HG03558 (cell line): ENCODE measurements at regions not wholly inside any gene's neighbourhood (a gene's known extent, or its start where the extent isn't known, plus 50 kb on each side); places are given as distances from the start of the nearest gene placed in this dataset.

Experiments used
- ATAC-seq: cut with Tn5 transposase; IDR thresholded peaks from one replicate; pipeline ENCODE4 v1.9.1; 2021; ENCODE audit warnings: moderate number of reproducible peaks; ENCODE audit not compliant: unreplicated experiment; ENCODE audit errors: extremely low read depth

DNA sequence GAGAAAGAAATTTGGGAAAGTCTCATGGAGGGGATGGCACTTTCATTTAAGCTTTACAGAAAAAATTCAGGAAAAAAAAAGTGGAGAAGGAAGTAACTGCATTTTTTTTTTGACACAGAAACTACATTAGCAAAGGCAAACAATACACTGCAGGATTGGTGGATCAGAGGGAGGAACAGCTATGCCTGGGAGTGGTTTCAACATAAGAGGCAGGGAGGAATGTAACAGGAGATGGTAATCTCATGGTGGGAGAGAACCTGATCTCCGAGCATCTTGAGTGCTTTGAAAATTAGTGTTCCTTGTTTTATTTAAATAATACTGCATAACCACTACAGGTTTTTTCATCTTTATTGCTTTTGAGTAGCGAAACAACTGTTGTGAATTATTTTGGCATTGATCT lies 249.4 kb downstream of the FAM170A start:
- ATAC-seq = no peak

DNA sequence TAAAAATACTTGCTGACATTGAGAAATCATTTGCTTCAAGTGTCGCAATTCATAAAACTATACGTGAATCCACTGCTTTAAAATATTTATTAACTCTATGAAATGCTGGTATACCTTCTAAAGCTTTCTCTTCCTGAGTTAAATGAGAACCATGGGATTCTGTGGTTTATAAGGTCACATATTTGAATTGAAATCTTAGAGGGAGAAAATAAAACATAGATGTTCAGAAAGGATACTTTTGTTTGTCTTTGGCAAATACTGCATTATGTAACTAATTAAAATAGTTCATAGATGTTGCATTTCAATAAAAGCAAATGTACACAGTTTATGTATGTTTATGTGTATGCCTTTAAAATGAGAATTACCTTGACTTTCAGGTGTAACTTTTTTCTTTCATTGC lies 250.1 kb downstream of the FAM170A start:
- ATAC-seq = no peak

DNA sequence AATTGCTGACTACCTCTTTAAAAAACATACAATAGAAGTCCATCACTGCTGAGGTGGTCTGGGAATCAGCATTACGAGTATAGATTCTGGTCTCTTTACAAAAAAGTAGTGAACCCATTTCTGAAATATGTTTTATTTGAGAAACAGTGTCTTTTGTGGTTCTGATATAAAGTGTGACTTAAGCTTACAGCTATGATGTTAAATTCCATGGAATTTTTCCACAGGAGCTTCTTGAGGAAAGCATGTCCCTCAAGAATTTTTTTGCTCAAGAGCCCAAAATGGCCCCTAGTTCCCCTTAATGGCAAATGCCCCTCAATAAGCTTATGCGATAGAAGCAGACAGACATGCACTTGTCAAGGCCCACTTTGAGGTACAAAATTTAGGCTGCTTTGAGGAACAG lies 265.7 kb downstream of the FAM170A start:
- ATAC-seq = no peak

DNA sequence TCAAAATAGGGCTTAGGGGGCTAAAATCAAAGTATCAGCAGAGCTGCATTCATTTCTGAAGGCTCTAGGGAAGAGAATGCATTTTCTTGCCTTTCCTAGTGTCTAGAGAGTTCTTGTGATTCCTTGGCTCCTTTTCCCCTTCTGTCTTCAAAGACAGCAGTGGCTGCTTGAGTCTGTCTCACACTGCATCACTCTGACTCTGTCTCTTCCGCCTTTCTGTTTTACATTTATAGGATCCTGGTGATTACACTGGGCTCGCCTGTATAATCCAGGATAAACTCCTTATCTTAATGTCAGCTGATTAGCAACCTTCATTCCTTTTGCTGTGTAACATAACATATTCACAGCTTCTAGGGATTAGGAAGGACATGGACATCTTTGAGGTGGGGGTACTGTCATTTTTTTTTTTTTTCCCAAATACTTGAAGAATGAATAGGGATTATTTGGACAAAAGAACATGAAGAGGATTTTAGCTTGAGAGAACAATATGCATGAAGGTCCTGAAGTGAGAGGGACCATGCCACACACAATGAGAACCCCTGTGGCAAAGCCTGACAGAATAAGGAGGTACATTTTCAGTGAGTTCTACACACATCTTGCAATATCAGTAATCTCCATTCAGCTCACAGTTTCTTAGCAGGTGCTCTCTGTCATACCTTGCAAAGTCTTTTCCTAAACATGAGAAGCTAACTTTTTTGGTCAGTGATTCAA lies 267.6 kb downstream of the FAM170A start:
- no peak for ATAC-seq

DNA sequence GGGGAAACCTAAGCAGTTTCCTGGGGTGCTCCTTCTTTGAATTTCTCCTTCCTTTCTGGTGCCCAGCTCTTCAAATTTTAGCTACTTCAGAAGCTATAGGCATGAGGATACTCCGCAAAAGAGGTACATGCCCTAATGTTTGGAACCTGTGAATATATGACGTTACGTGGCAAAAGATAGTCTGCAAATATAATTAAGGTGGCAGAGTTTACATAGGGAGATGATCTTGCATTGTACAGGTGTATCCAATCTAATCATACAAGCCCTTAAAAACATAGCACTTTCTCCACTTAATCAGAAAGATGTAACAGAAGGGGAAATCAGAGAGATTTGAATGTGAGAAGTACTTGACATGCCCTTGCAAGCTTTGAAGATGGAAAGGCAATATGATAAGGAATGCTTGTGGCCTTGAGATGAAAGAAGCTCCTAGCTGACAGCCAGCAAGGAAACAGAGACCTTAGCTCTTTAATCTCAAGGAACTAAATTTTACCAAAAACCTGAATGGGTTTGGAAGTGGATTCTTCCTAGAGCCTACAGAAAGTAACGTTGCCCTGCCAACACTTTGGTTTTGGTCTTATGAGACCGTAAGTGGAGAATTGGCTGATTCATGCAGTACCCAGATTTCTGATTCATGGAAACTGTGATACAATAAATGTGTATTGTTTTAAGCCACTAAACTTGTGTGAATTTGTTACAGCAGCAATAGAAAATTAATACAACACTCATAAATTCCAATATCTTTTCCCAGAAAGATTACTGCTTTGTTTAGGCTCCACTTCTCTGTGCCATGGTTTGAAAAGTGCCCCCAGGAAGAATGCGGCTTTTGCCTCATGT lies 268.4 kb downstream of the FAM170A start:
- ATAC-seq = no peak

DNA sequence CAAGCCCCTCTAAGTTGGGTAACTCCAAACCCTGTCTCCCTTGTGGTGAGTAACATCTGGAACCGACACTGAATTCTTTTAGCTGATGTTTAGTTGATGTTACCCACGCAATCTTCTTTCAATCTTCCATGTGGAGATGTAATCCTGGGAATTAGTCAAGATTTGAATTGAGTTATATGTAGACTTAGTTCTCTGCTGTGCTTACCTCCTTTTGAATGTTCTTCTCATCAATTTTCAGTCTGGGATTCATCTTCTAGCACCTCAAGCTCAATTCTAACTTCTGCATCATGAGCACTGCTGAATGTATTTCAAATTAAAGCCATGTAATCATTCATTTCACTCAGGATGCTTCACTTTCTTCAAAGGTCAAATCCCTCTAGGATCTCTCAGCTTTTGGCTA lies 270.6 kb downstream of the FAM170A start:
- no peak for ATAC-seq

DNA sequence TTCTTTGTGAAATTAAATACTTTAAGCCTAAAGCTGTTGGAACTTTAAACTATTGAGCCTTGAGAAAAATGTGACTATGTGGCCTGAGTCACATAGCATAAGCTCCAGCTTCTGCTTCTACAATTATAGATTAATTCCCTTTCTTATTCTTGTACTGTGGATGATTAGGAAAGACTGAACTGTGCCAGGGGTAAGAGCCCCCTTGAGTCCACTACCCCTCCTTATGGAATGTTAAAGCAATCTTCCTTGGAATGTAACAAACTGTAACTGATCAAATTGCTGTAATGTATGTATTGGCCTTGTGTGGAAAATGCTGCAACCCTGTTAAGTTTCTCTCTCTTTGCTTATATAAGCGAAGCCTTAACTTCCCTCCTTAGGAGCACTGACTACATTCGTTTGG lies 273.2 kb downstream of the FAM170A start:
- no peak for ATAC-seq

DNA sequence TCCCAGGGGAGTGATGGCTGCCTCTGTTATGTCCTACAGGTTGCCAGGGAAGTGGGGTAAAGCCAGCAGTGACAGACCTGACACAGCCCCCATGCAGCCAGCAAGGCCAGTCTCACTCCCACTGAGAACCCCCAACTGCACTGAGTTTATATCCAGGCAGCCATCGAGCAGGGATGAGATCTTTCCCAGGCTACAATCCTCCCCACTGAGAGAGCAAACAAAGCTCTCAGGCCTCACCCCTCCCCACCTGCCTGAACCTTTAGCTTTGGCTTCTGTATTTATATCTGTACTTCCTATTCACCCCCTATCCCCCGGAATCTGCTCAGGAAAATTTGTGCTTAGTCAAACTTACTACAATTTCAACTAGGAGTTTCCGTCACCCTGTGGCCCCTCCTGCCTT lies 284.1 kb downstream of the FAM170A start:
- ATAC-seq = no peak

DNA sequence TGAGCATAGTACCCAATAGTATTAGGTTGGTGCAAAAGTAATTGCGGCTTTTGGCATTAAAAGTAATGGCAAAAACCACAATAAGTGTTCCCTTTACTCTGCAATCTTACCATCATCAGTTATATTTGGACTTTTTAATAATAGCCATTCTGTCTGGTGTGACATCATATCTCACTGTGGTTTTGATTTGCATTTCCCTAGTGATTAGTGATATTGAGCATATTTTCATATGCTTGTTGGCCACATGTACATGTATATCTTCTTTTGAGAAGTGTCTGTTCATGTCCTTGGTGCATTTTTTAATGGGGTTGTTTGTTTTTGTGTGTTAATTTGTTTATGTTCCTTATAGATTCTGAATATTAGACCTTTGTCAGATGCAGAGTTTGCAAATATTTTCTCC lies 289.9 kb downstream of the FAM170A start:
- ATAC-seq = no peak

DNA sequence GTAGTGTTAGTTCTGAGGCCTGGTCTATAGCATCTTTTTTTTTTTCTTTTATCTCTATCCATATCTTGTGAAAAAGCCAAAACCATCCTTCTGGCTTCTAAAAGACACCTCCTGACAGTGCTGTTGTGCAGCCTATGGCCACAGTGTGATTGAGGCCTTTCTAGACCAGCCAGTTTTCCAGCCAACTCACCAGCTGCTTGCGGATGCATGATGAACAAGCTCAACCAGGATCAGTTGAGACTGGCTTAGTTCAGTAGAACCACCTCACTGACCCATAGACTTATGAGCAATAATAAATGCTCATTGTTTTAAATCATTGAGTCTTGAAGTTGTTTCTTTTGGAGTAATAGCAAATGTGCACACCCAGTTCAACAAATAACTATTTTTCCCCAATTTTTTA lies 296.9 kb downstream of the FAM170A start:
- ATAC-seq = no peak

DNA sequence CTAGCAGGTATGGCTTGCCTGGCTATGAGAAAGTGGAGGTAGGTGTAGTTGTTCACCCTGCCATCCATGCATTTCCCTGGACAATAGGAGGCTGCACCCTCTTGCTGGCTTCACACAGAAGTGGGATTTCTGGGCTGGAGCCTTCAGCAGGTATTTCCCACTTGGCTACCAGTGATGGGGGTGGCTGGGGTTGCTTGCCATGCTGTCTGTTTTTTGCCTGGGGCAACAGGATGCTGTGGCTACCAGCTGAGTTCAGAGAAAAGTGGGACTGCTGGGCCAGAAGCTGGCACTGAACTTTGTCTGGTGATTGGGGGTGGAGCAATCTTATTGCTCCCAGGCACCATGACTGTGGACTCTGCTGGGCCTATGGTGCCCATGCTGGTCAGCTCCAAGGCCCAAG lies 299.6 kb downstream of the FAM170A start:
- no peak for ATAC-seq

DNA sequence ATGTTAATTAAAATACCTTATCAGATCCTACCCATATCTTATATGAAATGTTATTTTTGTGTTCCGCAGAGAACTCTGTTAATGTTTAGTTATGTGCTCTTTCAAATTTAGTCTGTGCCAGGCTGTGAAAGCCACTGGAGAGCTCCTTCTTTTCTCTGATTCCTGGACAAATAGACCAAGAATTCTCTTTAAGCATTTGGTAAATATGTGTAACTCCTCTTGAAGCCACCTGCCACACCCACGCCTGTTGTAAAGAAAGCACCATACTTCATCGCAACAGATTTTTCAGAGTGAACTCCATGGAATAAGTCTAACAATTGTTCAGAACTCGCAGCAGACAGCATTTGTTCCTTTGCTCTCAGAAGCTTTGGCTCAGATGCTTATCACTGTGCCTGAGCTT lies 301.1 kb downstream of the FAM170A start:
- no peak for ATAC-seq

DNA sequence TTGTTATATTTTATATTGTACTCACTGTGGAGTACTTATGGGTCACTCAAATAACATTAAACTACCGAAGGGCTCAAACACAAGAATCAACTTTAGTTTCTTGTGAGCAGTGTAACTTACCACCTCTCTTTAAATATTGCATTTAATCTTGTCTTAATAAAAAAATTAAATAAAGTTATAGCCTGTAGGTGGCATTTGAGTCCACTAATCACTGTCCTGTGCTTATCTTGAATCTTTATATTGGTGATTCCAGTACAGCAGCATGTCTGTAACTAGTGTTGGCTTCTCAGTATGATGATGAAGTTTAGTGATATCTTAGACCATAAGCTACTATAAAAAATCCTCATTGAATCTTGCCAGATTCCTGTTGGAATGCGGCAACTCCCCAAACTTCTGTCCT lies 313.8 kb downstream of the FAM170A start:
- no peak for ATAC-seq

DNA sequence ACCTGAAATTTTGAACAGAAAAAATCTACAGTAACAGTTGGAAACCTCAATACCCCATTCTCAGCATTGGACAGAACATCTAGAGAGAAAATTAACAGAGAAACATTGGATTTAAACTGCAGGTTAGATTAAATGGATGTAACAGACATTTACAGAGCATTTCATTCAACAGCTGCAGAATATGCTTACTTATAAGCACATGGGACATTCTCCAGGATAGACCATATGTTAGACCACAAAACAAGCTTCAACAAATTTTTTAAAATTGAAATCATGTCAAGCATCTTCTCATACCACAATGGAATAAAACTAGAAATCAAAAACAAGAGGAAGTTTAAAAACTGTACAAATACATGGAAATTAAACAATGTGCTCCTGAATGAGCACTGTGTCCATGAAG lies 316.3 kb downstream of the FAM170A start:
- no peak for ATAC-seq

DNA sequence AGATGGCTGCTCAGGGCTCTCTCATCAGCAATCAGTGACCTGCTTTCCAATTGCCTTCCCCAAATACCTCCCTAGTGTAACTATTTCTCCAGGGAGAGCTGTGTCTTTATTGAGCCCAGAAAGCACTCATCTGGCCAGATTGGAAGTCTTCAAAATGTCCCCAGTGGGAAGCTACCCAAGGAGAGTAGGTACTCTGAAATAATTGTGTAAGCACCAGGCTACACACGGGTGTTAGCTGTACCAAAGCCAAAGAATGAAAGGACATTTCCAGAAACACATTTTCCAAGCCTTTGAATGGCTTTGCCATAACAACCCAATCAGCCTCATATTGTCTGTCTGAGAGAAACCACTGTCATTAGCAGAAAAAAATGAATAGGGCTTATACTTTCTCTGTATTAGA lies 318.8 kb downstream of the FAM170A start:
- ATAC-seq = no peak

DNA sequence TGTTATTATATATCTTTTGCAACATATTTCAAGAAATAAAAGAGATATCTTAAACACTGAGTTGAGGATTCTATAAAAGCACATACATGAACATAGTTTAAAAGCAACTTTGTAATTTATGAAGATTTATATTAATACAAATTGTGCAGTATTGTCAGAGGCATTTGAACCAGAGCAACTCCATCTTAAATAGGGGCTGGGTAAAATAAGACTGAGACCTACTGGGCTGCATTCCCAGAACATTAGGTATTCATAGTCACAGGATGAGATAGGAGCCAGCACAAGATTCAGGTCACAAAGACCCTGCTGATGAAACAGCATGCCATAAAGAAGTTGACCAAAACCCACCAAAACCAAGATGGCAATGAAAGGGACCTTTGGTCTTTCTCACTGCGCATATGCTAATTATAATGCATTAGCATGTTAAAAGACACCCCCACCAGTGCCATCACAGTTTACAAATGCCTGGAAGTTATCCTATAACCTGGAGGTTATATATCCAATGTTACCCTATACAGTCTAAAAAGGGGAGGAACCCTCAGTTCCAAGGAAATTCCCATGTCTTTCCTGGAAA lies 320.2 kb downstream of the FAM170A start:
- no peak for ATAC-seq

DNA sequence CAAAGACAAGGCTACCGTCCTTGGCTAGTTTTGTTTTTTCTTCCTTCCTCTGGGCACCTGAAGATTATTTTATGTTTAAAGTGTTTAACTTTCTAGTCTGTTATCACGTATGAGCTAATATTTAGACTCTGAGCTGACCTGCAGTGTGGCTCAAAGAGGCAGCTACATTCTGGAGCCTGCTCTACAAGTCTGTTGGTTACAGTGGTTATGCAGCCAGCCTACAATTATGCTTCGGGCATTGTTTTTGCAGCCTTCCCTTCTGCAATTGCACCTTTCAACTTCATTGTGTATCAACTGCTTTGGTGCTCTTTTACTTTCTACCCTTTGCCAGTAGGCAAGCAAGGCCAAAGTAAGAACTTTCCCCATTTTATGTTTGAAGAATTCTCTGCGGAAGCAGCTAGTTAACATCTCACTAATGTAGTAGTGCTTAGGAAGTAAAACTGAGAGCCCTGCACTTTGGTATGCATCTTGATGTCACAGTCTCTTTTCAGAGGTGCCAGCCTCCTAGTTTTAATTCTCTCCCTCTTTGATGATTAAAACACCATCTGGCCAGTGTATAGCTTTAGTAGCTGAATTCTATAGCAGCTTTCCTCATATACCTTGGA lies 322.1 kb downstream of the FAM170A start:
- no peak for ATAC-seq

DNA sequence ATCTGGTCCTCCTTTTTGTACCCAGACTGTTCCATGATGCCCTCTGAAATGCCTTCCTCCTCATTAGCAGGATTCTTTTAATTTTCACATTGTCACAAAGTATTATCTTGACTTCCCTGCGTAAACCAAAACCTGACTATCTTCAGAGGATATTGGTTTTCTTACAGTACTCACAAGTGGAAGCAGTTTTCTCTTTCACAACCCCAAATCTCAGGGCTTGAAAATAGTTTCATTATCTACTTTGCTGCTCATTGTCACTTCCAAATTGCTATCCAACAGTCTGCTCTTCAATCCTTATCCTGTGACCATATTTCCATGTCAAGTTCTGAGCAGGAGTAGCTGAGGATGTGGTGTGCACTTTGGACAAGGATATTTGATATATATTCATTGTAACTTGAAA lies 324.1 kb downstream of the FAM170A start:
- no peak for ATAC-seq

DNA sequence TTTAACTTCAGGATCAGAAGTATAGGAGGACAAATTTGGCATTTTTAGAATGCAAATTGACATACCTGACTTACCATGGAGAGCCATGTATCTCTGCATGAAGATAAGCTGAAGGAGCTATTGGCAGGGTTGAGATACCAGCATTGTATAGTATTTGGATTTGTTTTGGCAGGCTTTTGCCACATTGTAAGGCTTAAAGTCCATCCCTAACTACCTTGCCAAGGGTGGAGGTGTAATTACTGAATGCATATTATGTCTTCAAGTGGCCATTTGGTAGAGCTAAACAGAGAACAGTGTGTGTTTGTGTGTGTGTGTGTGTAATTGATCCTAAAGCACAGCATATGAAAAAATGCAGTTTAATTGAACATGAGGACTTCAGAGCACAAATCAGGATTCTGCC lies 324.7 kb downstream of the FAM170A start:
- no peak for ATAC-seq

DNA sequence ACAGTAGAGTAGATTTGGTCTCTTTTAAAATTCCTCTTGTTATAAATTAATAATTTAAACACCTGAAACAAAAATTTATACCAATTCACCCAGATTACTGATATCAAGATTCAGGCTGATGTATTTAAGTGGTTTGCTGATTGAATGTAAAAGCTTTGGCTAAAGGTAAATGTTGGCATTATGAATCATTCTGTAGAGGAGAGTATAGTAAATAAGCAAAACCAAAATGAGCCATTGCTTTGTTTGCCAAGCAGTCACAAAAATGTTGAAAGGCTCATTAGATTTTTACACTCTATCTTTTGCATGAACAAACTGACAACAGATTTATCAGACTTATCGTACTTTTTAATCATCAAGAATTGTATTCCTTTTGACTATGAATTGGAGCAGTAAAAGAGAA lies 332.6 kb downstream of the FAM170A start:
- no peak for ATAC-seq

DNA sequence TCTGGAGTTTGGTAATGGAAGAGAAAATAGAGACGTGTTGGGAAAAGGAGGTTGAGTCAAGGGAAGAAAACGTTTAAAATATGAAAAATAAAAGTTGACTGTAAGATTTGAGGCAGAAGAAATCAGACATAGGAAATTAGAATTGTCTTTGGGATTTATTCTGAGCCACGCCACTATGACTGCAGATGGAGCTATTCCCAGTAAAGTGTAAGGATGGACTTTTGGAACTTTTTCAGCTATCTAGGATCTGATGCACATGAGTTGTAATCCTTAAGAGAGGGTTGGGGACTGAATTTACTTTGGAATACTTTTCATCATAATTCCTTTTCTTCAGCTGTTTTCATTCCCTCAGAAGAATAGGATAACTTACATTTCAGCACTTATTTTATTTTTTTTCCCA lies 336.7 kb downstream of the FAM170A start:
- ATAC-seq = no peak
